Cardiac septum (tissue), 1 donor: ENCODE measurements at regions not wholly inside any gene's neighbourhood (a gene's known extent, or its start where the extent isn't known, plus 50 kb on each side); places are given as distances from the start of the nearest gene placed in this dataset.
"Not testable (repeated sequence)": the region's sequence is repeated elsewhere in the genome, so short reads cannot be mapped to it uniquely, and the experiment has no call there.

Experiments
- DNase-seq: peaks from one replicate; pipeline ENCODE4 v3.0.0-alpha.2; 2020; ENCODE audit warnings: low spot score
- intact Hi-C: fragments of 100-400 bp; cut with DNase I; formaldehyde crosslinking; loops from one replicate; pipeline ENCODE4 v1.14.0; 2022
- donor health status: DM: no; HTN: no; CAD: no.

- intact Hi-C loops, DNase-seq: not testable (repeated sequence)
These were observed 52.6 kb upstream of the MRPS30 start for GRCh38 chr5:44756097-44756496.

- intact Hi-C loops, result no loop called here
- DNase-seq, result no peak
These were observed 61.4 kb upstream of the MRPS30 start for GRCh38 chr5:44747396-44747795.

GRCh38 chr5:44740660-44741059 is 68.1 kb upstream of the MRPS30 start:
- intact Hi-C loops, result no loop called here
- DNase-seq, result no peak

- no peak for DNase-seq
- intact Hi-C loops, result no loop called here
These were observed 79.2 kb upstream of the MRPS30 start for GRCh38 chr5:44729536-44729935.

GRCh38 chr5:44727100-44727499 is 81.6 kb upstream of the MRPS30 start:
- intact Hi-C loops, result no loop called here

GRCh38 chr5:44719856-44720255 is 88.9 kb upstream of the MRPS30 start:
- DNase-seq, result no peak
- intact Hi-C loops, result no loop called here

More at GRCh38 chr5:44727100-44727499, 81.6 kb upstream of the MRPS30 start:
- no peak for DNase-seq

- intact Hi-C loops, result no loop called here
- DNase-seq, result no peak
These were observed 93.7 kb upstream of the MRPS30 start for GRCh38 chr5:44714871-44715561.

- intact Hi-C loops, result no loop called here
- DNase-seq, result no peak
These were observed 95.3 kb upstream of the MRPS30 start for GRCh38 chr5:44713446-44713845.

GRCh38 chr5:44711901-44712300 is 96.8 kb upstream of the MRPS30 start:
- intact Hi-C loops, result no loop called here
- no peak for DNase-seq

GRCh38 chr5:44708602-44709001 is 100.1 kb upstream of the MRPS30 start:
- intact Hi-C loops, result no loop called here
- no peak for DNase-seq

- no peak for DNase-seq
- intact Hi-C loops, result no loop called here
These were observed 101.0 kb upstream of the MRPS30 start for GRCh38 chr5:44707721-44708120.

GRCh38 chr5:44697025-44697424 is 111.7 kb upstream of the MRPS30 start:
- intact Hi-C loops, result no loop called here
- no peak for DNase-seq

GRCh38 chr5:44695259-44695658 is 113.5 kb upstream of the MRPS30 start:
- DNase-seq, result no peak
- intact Hi-C loops, result no loop called here

- DNase-seq, result no peak
- intact Hi-C loops, result no loop called here
These were observed 116.9 kb upstream of the MRPS30 start for GRCh38 chr5:44691802-44692201.

GRCh38 chr5:44681906-44682305 is 126.8 kb upstream of the MRPS30 start:
- DNase-seq, result no peak
- intact Hi-C loops, result no loop called here

- intact Hi-C loops, result no loop called here
- no peak for DNase-seq
These were observed 129.5 kb upstream of the MRPS30 start for GRCh38 chr5:44679214-44679613.

GRCh38 chr5:44675296-44675695 is 133.5 kb upstream of the MRPS30 start:
- no peak for DNase-seq
- intact Hi-C loops, result no loop called here

- no peak for DNase-seq
- intact Hi-C loops, result no loop called here
These were observed 134.3 kb upstream of the MRPS30 start for GRCh38 chr5:44674461-44674860.

- intact Hi-C loops, DNase-seq: not testable (repeated sequence)
These were observed 140.3 kb upstream of the MRPS30 start for GRCh38 chr5:44668471-44668870.

GRCh38 chr5:44665101-44665701 is 143.5 kb upstream of the MRPS30 start:
- no peak for DNase-seq
- intact Hi-C loops, result no loop called here

- intact Hi-C loops, result no loop called here
- no peak for DNase-seq
These were observed 144.0 kb upstream of the MRPS30 start for GRCh38 chr5:44664711-44665100.
